Tibial artery (tissue), 4 donors: ENCODE measurements at regions not wholly inside any gene's neighbourhood (a gene's known extent, or its start where the extent isn't known, plus 50 kb on each side); places are given as distances from the start of the nearest gene placed in this dataset.
"Not testable (repeated sequence)": the region's sequence is repeated elsewhere in the genome, so short reads cannot be mapped to it uniquely, and the experiment has no call there.

Experiments used
- DNase-seq, 2 donors: peaks; one replicate each; pipeline ENCODE4 v3.0.0-alpha.2; 2019
- H3K27ac ChIP-seq, 2 donors: fragments of 200-600 bp; sonication (generic) in 1 of 2; 1 replicate in 1 of 2; 2 replicates in 1 of 2; pipeline ENCODE4 v1.5.1; 2018 to 2019; ENCODE audit warnings: mild to moderate bottlenecking in 1 of 2
- H3K27me3 ChIP-seq, 2 donors: fragments of 200-600 bp; sonication (generic) in 1 of 2; one replicate each; pipeline versions ENCODE4 v1.5.1 to v1.6.0; 2016 to 2019
- H3K36me3 ChIP-seq, 3 donors: fragments of 200-600 bp; sonication (generic) in 2 of 3; one replicate each; pipeline ENCODE4 v1.5.1; 2016 to 2019; ENCODE audit warnings: mild to moderate bottlenecking in 2 of 3
- H3K4me1 ChIP-seq, 4 donors: fragments of 200-600 bp; sonication (generic) in 2 of 4; 1 replicate in 3 of 4; 2 replicates in 1 of 4; pipeline ENCODE4 v1.5.1; 2016 to 2019
- H3K4me3 ChIP-seq, 2 donors: fragments of 200-600 bp; sonication (generic) in 1 of 2; 1 replicate in 1 of 2; 2 replicates in 1 of 2; pipeline ENCODE4 v1.5.1; 2018 to 2019; ENCODE audit warnings: mild to moderate bottlenecking in 2 of 2
- H3K9me3 ChIP-seq, 3 donors: fragments of 200-600 bp; sonication (generic) in 1 of 3; one replicate each; pipeline ENCODE4 v1.5.1; 2016 to 2019
- CTCF ChIP-seq, 2 experiments: fragments of 200-600 bp in 1 of 2; fragments of 450-650 bp in 1 of 2; IDR thresholded peaks; one replicate each; pipeline ENCODE4 v1.5.1; 2017 to 2019; ENCODE audit warnings: antibody characterized with exemption in 2 of 2, mild to moderate bottlenecking in 1 of 2, moderate library complexity in 1 of 2
- intact Hi-C: fragments of 100-400 bp; cut with DNase I; formaldehyde crosslinking; loops from one replicate; pipeline ENCODE4 v1.15.0; 2023; ENCODE audit warnings: low total_unique reads

GRCh38 chr5:119750887-119751733, 121.8 kb downstream of the FAM170A start:
- DNase-seq: no peak
- Histone ChIP-seq H3K27me3 (no peaks in the 10 kb centered on the region), H3K36me3 (no peaks in the 10 kb centered on the region), H3K9me3 (no peaks in the 10 kb centered on the region), H3K4me1 (no peaks in the 10 kb centered on the region), H3K27ac (no peak overlapping the region), H3K4me3 (no peak overlapping the region)
- no peak for TF ChIP-seq CTCF (IDR thresholded peaks at IDR 0.05)
- intact Hi-C loops: no loop called here

GRCh38 chr5:119751734-119752094, 122.4 kb downstream of the FAM170A start:
- Histone ChIP-seq H3K4me1 (no peaks in the 10 kb centered on the region), H3K27me3 (no peaks in the 10 kb centered on the region), H3K27ac (no peak overlapping the region), H3K36me3 (no peaks in the 10 kb centered on the region), H3K4me3 (no peak overlapping the region), H3K9me3 (no peaks in the 10 kb centered on the region)
- intact Hi-C loops: no loop called here
- TF ChIP-seq CTCF (IDR thresholded peaks at IDR 0.05): no peak
- DNase-seq: no peak

GRCh38 chr5:119752921-119753886, 123.8 kb downstream of the FAM170A start:
- DNase-seq: no peak
- intact Hi-C loops: no loop called here
- Histone ChIP-seq H3K27ac (no peak overlapping the region), H3K27me3 (no peaks in the 10 kb centered on the region), H3K36me3 (no peaks in the 10 kb centered on the region), H3K4me3 (no peak overlapping the region), H3K9me3 (no peaks in the 10 kb centered on the region), H3K4me1 (no peaks in the 10 kb centered on the region)
- no peak for TF ChIP-seq CTCF (IDR thresholded peaks at IDR 0.05)

- H3K4me3 ChIP-seq, H3K4me1 ChIP-seq, DNase-seq, H3K36me3 ChIP-seq, H3K9me3 ChIP-seq, H3K27me3 ChIP-seq, H3K27ac ChIP-seq, intact Hi-C loops: not testable (repeated sequence)
These were observed 125.5 kb downstream of the FAM170A start for GRCh38 chr5:119754825-119755224.

- Histone ChIP-seq H3K27me3 (no peaks in the 10 kb centered on the region), H3K9me3 (no peaks in the 10 kb centered on the region), H3K4me3 (no peak overlapping the region), H3K4me1 (no peaks in the 10 kb centered on the region), H3K36me3 (no peaks in the 10 kb centered on the region), H3K27ac (no peak overlapping the region)
- no peak for TF ChIP-seq CTCF (IDR thresholded peaks at IDR 0.05)
- no peak for DNase-seq
- intact Hi-C loops: no loop called here
These were observed 127.9 kb downstream of the FAM170A start for GRCh38 chr5:119757276-119757675.

GRCh38 chr5:119769695-119770693, 140.6 kb downstream of the FAM170A start:
- DNase-seq, H3K27ac ChIP-seq, intact Hi-C loops, H3K4me1 ChIP-seq, H3K36me3 ChIP-seq, H3K4me3 ChIP-seq, H3K9me3 ChIP-seq, H3K27me3 ChIP-seq: not testable (repeated sequence)

GRCh38 chr5:119780145-119780544, 150.8 kb downstream of the FAM170A start:
- H3K27ac ChIP-seq, H3K4me1 ChIP-seq, H3K27me3 ChIP-seq, intact Hi-C loops, H3K9me3 ChIP-seq, H3K36me3 ChIP-seq, H3K4me3 ChIP-seq, DNase-seq: not testable (repeated sequence)
